Liver (tissue), 8 donors: ENCODE measurements at regions not wholly inside any gene's neighbourhood (a gene's known extent, or its start where the extent isn't known, plus 50 kb on each side); places are given as distances from the start of the nearest gene placed in this dataset.
A peak's percentile ranks its signal among the peaks of the same experiment; 100 is the strongest.

Source experiments
- DNase-seq: peaks from one replicate; pipeline ENCODE4 v3.0.0-alpha.2; 2017; ENCODE audit warnings: low spot score
- H3K27ac ChIP-seq, 2 donors: one replicate each; pipeline ENCODE4 v1.7.0; 2013; ENCODE audit warnings: inconsistent platforms in 2 of 2, low read length in 2 of 2, control low read depth in 1 of 2, low read depth in 1 of 2, mild to moderate bottlenecking in 1 of 2
- H3K27me3 ChIP-seq, 4 donors: one replicate each; pipeline versions ENCODE4 v1.6.1 to v1.7.0; 2013; ENCODE audit warnings: low read length in 3 of 4, inconsistent platforms in 1 of 4, mild to moderate bottlenecking in 1 of 4, moderate library complexity in 1 of 4; ENCODE audit not compliant: control insufficient read depth in 4 of 4, insufficient read depth in 4 of 4
- H3K36me3 ChIP-seq, 4 donors: one replicate each; pipeline versions ENCODE4 v1.6.1 to v1.7.0; 2013; ENCODE audit warnings: low read length in 3 of 4, mild to moderate bottlenecking in 3 of 4, low read depth in 1 of 4, moderate library complexity in 1 of 4; ENCODE audit not compliant: control insufficient read depth in 4 of 4, insufficient read depth in 3 of 4
- H3K4me1 ChIP-seq, 4 donors: one replicate each; pipeline versions ENCODE4 v1.6.1 to v1.7.0; 2013; ENCODE audit warnings: low read length in 3 of 4, mild to moderate bottlenecking in 3 of 4, moderate library complexity in 1 of 4; ENCODE audit not compliant: control insufficient read depth in 4 of 4, insufficient read depth in 4 of 4
- H3K4me3 ChIP-seq, 3 donors: one replicate each; pipeline versions ENCODE4 v1.6.1 to v1.7.0; 2013; ENCODE audit warnings: low read length in 3 of 3, control low read depth in 1 of 3, low read depth in 1 of 3, mild to moderate bottlenecking in 1 of 3
- H3K9ac ChIP-seq, 2 donors: one replicate each; pipeline ENCODE4 v1.7.0; 2013; ENCODE audit warnings: low read length in 2 of 2, mild to moderate bottlenecking in 2 of 2, moderate library complexity in 2 of 2, control low read depth in 1 of 2, low read depth in 1 of 2
- H3K9me3 ChIP-seq, 4 donors: one replicate each; pipeline versions ENCODE4 v1.6.1 to v1.7.0; 2013; ENCODE audit warnings: low read length in 3 of 4; ENCODE audit not compliant: control insufficient read depth in 4 of 4
- ATF3 ChIP-seq: IDR thresholded peaks from 2 replicates; pipeline ENCODE4 v1.6.1; 2016; ENCODE audit warnings: antibody characterized with exemption
- EGR1 ChIP-seq, 2 donors: IDR thresholded peaks; 2 replicates each; pipeline ENCODE4 v1.6.1; 2016 to 2018; ENCODE audit warnings: antibody characterized with exemption in 2 of 2, low read depth in 2 of 2
- FOXA1 ChIP-seq: IDR thresholded peaks from 2 replicates; pipeline ENCODE4 v1.6.1; 2016; ENCODE audit warnings: antibody characterized with exemption
- FOXA2 ChIP-seq: IDR thresholded peaks from 2 replicates; pipeline ENCODE4 v1.6.1; 2016; ENCODE audit warnings: antibody characterized with exemption
- GABPA ChIP-seq, 2 donors: IDR thresholded peaks in 1 of 2; conservative IDR thresholded peaks in 1 of 2; 2 replicates each; pipeline ENCODE4 v1.6.1; 2016; ENCODE audit warnings: antibody characterized with exemption in 2 of 2, mild to moderate bottlenecking in 1 of 2, moderate library complexity in 1 of 2
- HNF4A ChIP-seq, 2 donors: conservative IDR thresholded peaks; 2 replicates each; pipeline ENCODE4 v1.6.1; 2016; ENCODE audit warnings: antibody characterized with exemption in 2 of 2, mild to moderate bottlenecking in 2 of 2
- HNF4G ChIP-seq: IDR thresholded peaks from 2 replicates; pipeline ENCODE4 v1.6.1; 2016; ENCODE audit warnings: antibody characterized with exemption
- JUND ChIP-seq, 2 donors: IDR thresholded peaks; 2 replicates each; pipeline ENCODE4 v1.6.1; 2016; ENCODE audit warnings: antibody characterized with exemption in 2 of 2
- MAX ChIP-seq: IDR thresholded peaks from 2 replicates; pipeline ENCODE4 v1.6.1; 2016; ENCODE audit warnings: antibody characterized with exemption
- NR2F2 ChIP-seq: IDR thresholded peaks from 2 replicates; pipeline ENCODE4 v1.6.1; 2016; ENCODE audit warnings: antibody characterized with exemption
- RAD21 ChIP-seq, 2 donors: IDR thresholded peaks; 2 replicates each; pipeline ENCODE4 v1.6.1; 2016; ENCODE audit warnings: antibody characterized with exemption in 2 of 2, mild to moderate bottlenecking in 2 of 2
- RXRA ChIP-seq, 2 donors: IDR thresholded peaks; 2 replicates each; pipeline ENCODE4 v1.6.1; 2017 to 2018; ENCODE audit warnings: antibody characterized with exemption in 2 of 2, mild to moderate bottlenecking in 1 of 2
- SP1 ChIP-seq: IDR thresholded peaks from 2 replicates; pipeline ENCODE4 v1.6.1; 2018; ENCODE audit warnings: antibody characterized with exemption, mild to moderate bottlenecking
- TAF1 ChIP-seq: conservative IDR thresholded peaks from 2 replicates; pipeline ENCODE4 v1.6.1; 2016; ENCODE audit warnings: antibody characterized with exemption, mild to moderate bottlenecking
- YY1 ChIP-seq: IDR thresholded peaks from 2 replicates; pipeline ENCODE4 v1.6.1; 2016; ENCODE audit warnings: antibody characterized with exemption, mild to moderate bottlenecking
- ZBTB33 ChIP-seq: IDR thresholded peaks from 2 replicates; pipeline ENCODE4 v1.6.1; 2016; ENCODE audit warnings: antibody characterized with exemption
- WGBS: extraction: QIAGEN DNeasy Blood & Tissue Kit; methylation state at CpG from one replicate; pipeline ENCODE4 v1.1.7; 2013; 5-methylcytosine and 5-hydroxymethylcytosine counted together
- TF ChIP-seq, protein P1 (sequence below): IDR thresholded peaks from 2 replicates; pipeline ENCODE4 v1.6.1; 2016; ENCODE audit warnings: antibody characterized with exemption, mild to moderate bottlenecking
- TF ChIP-seq, protein P2 (sequence below): fragments of 150-350 bp; IDR thresholded peaks from 2 replicates; pipeline ENCODE4 v1.5.1; 2017; ENCODE audit warnings: improper control_type of control experiment, low read depth, low read length; ENCODE audit not compliant: missing input control
- donor health status: healthy.
- donor health status: healthy.
- donor health status: healthy.
- donor health status: healthy.
- donor health status: healthy.

GRCh38 chr4:101730291-101731117 is 60.0 kb upstream of the BANK1 start:
- TF ChIP-seq TAF1 (no peak), MAX (peak; percentile 10), EGR1 (IDR thresholded peaks at IDR 0.05; ENCODE audit: low read depth in 2 of 2) (no peak), ATF3 (no peak), SP1 (no peak), NR2F2 (no peak), RXRA (IDR thresholded peaks at IDR 0.05) (no peak), ZBTB33 (no peak), FOXA1 (no peak), FOXA2 (no peak), RAD21 (IDR thresholded peaks at IDR 0.05) (peak; percentile 92 to 96)
- TF ChIP-seq, protein P1, sequence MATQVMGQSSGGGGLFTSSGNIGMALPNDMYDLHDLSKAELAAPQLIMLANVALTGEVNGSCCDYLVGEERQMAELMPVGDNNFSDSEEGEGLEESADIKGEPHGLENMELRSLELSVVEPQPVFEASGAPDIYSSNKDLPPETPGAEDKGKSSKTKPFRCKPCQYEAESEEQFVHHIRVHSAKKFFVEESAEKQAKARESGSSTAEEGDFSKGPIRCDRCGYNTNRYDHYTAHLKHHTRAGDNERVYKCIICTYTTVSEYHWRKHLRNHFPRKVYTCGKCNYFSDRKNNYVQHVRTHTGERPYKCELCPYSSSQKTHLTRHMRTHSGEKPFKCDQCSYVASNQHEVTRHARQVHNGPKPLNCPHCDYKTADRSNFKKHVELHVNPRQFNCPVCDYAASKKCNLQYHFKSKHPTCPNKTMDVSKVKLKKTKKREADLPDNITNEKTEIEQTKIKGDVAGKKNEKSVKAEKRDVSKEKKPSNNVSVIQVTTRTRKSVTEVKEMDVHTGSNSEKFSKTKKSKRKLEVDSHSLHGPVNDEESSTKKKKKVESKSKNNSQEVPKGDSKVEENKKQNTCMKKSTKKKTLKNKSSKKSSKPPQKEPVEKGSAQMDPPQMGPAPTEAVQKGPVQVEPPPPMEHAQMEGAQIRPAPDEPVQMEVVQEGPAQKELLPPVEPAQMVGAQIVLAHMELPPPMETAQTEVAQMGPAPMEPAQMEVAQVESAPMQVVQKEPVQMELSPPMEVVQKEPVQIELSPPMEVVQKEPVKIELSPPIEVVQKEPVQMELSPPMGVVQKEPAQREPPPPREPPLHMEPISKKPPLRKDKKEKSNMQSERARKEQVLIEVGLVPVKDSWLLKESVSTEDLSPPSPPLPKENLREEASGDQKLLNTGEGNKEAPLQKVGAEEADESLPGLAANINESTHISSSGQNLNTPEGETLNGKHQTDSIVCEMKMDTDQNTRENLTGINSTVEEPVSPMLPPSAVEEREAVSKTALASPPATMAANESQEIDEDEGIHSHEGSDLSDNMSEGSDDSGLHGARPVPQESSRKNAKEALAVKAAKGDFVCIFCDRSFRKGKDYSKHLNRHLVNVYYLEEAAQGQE: no peak
- TF ChIP-seq, protein P2, sequence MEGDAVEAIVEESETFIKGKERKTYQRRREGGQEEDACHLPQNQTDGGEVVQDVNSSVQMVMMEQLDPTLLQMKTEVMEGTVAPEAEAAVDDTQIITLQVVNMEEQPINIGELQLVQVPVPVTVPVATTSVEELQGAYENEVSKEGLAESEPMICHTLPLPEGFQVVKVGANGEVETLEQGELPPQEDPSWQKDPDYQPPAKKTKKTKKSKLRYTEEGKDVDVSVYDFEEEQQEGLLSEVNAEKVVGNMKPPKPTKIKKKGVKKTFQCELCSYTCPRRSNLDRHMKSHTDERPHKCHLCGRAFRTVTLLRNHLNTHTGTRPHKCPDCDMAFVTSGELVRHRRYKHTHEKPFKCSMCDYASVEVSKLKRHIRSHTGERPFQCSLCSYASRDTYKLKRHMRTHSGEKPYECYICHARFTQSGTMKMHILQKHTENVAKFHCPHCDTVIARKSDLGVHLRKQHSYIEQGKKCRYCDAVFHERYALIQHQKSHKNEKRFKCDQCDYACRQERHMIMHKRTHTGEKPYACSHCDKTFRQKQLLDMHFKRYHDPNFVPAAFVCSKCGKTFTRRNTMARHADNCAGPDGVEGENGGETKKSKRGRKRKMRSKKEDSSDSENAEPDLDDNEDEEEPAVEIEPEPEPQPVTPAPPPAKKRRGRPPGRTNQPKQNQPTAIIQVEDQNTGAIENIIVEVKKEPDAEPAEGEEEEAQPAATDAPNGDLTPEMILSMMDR: peak; percentile 67
- no peak overlapping the region for H3K4me3 ChIP-seq
- H3K27ac ChIP-seq: no peak overlapping the region
- peak; percentile 55 for DNase-seq
- no peaks in the 10 kb centered on the region for H3K36me3 ChIP-seq
- H3K4me1 ChIP-seq: peaks cover 0 to 2% (median 0%) of the 10 kb centered on the region in 4 donors
- no peaks in the 10 kb centered on the region for H3K9me3 ChIP-seq
- no peak overlapping the region for H3K9ac ChIP-seq
- WGBS: 45% methylated on average over 4 of the region's 4 CpGs
- H3K27me3 ChIP-seq: no peaks in the 10 kb centered on the region

GRCh38 chr4:101727238-101727637 is 63.3 kb upstream of the BANK1 start:
- no peak overlapping the region for H3K27ac ChIP-seq
- no peaks in the 10 kb centered on the region for H3K27me3 ChIP-seq
- no peak overlapping the region for H3K4me3 ChIP-seq
- no peaks in the 10 kb centered on the region for H3K36me3 ChIP-seq
- no peak overlapping the region for H3K9ac ChIP-seq
- DNase-seq: no peak
- no peaks in the 10 kb centered on the region for H3K9me3 ChIP-seq
- peaks cover 0 to 2% (median 0%) of the 10 kb centered on the region in 4 donors for H3K4me1 ChIP-seq
- TF ChIP-seq RXRA (IDR thresholded peaks at IDR 0.05): no peak
- TF ChIP-seq MAX: no peak
- no peak for TF ChIP-seq ATF3
- TF ChIP-seq HNF4A (conservative IDR thresholded peaks at IDR 0.05): no peak
- TF ChIP-seq YY1: no peak
- TF ChIP-seq GABPA (IDR thresholded peaks at IDR 0.05 in 1 of 2, conservative IDR thresholded peaks at IDR 0.05 in 1 of 2): no peak
- TF ChIP-seq FOXA1: no peak
- TF ChIP-seq TAF1: no peak
- TF ChIP-seq NR2F2: no peak
- TF ChIP-seq HNF4G: no peak
- TF ChIP-seq JUND (IDR thresholded peaks at IDR 0.05): no peak
- TF ChIP-seq, protein P2: no peak
- no peak for TF ChIP-seq EGR1 (IDR thresholded peaks at IDR 0.05; ENCODE audit: low read depth in 2 of 2)
